ENCODE measurements at regions not wholly inside any gene's neighbourhood (a gene's known extent, or its start where the extent isn't known, plus 50 kb on each side); places are given as distances from the start of the nearest gene placed in this dataset.

- H3K4me3 ChIP-seq (ENCODE audit: low read depth, low read length) = no peak overlapping the region
- H3K9me3 ChIP-seq (ENCODE audit: control insufficient read depth, insufficient read depth, low read length) = no peaks in the 10 kb centered on the region
- 90% methylated on average over 6 of the region's 14 CpGs for WGBS (ENCODE audit: insufficient coverage)
- no peak overlapping the region for H3K27ac ChIP-seq (ENCODE audit: low read depth, low read length)
- peaks cover 3% of the 10 kb centered on the region for H3K27me3 ChIP-seq (ENCODE audit: control insufficient read depth, insufficient read depth, low read length)
- H3K4me1 ChIP-seq (ENCODE audit: control insufficient read depth, insufficient read depth, low read length) = peaks cover 9% of the 10 kb centered on the region
- DNase-seq (ENCODE audit: low read depth in 4 of 6, low spot score in 6 of 6) = peak in 1 of 6 donors; percentile 73
- no peaks in the 10 kb centered on the region for H3K36me3 ChIP-seq (ENCODE audit: control insufficient read depth, insufficient read depth, low read length)
Measured at GRCh38 chr20:48571949-48572847, 255.6 kb downstream of the PREX1 start.

DNA sequence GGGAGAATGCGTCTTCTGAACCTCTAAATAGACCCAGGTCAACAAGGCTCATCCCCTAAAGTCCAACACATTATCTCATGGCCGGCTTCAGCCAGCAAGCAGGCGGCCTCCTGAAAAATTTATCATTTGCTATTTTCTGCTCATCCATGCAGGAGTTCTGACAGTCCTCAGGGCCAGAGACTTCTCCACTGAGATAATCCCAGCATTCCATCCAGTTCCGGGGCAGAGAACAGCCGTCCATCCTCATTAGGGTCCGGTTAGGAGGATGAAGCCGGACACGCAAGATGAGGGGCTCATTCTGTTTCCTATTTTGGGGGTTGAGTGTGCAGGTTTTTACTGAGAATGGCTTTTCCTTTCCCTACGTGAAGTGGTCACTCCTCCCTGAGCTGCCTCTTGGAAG is 258.1 kb downstream of the PREX1 start:
- Histone ChIP-seq H3K27me3 (ENCODE audit: control insufficient read depth, insufficient read depth, low read length) (peaks cover 3% of the 10 kb centered on the region), H3K36me3 (ENCODE audit: control insufficient read depth, insufficient read depth, low read length) (no peaks in the 10 kb centered on the region), H3K4me3 (ENCODE audit: low read depth, low read length) (no peak overlapping the region), H3K9me3 (ENCODE audit: control insufficient read depth, insufficient read depth, low read length) (no peaks in the 10 kb centered on the region), H3K4me1 (ENCODE audit: control insufficient read depth, insufficient read depth, low read length) (peaks cover 9% of the 10 kb centered on the region), H3K27ac (ENCODE audit: low read depth, low read length) (no peak overlapping the region)
- WGBS (ENCODE audit: insufficient coverage) = 85% methylated on average over 4 of the region's 9 CpGs
- no peak for DNase-seq (ENCODE audit: low read depth in 4 of 6, low spot score in 6 of 6)

DNA sequence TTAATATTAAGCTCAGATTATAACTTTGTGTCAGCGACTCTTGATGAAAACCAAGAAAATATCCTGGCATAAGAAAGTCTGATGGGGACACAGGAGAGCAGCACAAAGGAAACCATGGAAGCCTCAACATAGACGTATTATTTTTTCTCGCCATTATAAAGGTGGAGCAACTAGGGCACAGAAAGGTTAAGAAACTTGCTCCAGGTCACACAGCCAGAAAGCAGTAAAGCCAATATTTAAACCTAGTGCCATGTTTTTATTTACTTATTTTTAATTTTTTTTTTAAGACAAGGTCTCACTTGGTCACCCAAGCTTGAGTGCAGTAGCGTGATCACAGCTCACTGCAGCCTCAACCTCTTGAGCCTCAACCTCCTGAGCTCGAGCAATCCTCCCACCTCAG is 259.3 kb downstream of the PREX1 start:
- H3K27ac ChIP-seq (ENCODE audit: low read depth, low read length) = no peak overlapping the region
- H3K27me3 ChIP-seq (ENCODE audit: control insufficient read depth, insufficient read depth, low read length) = peaks cover 3% of the 10 kb centered on the region
- H3K36me3 ChIP-seq (ENCODE audit: control insufficient read depth, insufficient read depth, low read length) = no peaks in the 10 kb centered on the region
- H3K4me1 ChIP-seq (ENCODE audit: control insufficient read depth, insufficient read depth, low read length) = peaks cover 4% of the 10 kb centered on the region
- H3K4me3 ChIP-seq (ENCODE audit: low read depth, low read length) = no peak overlapping the region
- DNase-seq (ENCODE audit: low read depth in 4 of 6, low spot score in 6 of 6) = no peak
- H3K9me3 ChIP-seq (ENCODE audit: control insufficient read depth, insufficient read depth, low read length) = no peaks in the 10 kb centered on the region
- WGBS (ENCODE audit: insufficient coverage) = 100% methylated on average over 2 of the region's 5 CpGs

GRCh38 chr20:48567145-48567544 is 260.7 kb downstream of the PREX1 start:
- H3K4me3 ChIP-seq (ENCODE audit: low read depth, low read length) = no peak overlapping the region
- 96% methylated on average over 5 of the region's 5 CpGs for WGBS (ENCODE audit: insufficient coverage)

GRCh38 chr20:48564982-48565539 is 262.7 kb downstream of the PREX1 start:
- no peaks in the 10 kb centered on the region for H3K36me3 ChIP-seq (ENCODE audit: control insufficient read depth, insufficient read depth, low read length)
- H3K27ac ChIP-seq (ENCODE audit: low read depth, low read length) = no peak overlapping the region
- no peaks in the 10 kb centered on the region for H3K9me3 ChIP-seq (ENCODE audit: control insufficient read depth, insufficient read depth, low read length)
- WGBS (ENCODE audit: insufficient coverage) = 90% methylated on average over 6 of the region's 8 CpGs
- H3K4me3 ChIP-seq (ENCODE audit: low read depth, low read length) = no peak overlapping the region
- H3K27me3 ChIP-seq (ENCODE audit: control insufficient read depth, insufficient read depth, low read length) = peaks cover 3% of the 10 kb centered on the region
- peaks cover 12% of the 10 kb centered on the region for H3K4me1 ChIP-seq (ENCODE audit: control insufficient read depth, insufficient read depth, low read length)
- DNase-seq (ENCODE audit: low read depth in 4 of 6, low spot score in 6 of 6) = no peak

More at GRCh38 chr20:48567145-48567544, 260.7 kb downstream of the PREX1 start:
- Histone ChIP-seq H3K27me3 (ENCODE audit: control insufficient read depth, insufficient read depth, low read length) (peaks cover 3% of the 10 kb centered on the region), H3K36me3 (ENCODE audit: control insufficient read depth, insufficient read depth, low read length) (no peaks in the 10 kb centered on the region), H3K9me3 (ENCODE audit: control insufficient read depth, insufficient read depth, low read length) (no peaks in the 10 kb centered on the region), H3K27ac (ENCODE audit: low read depth, low read length) (no peak overlapping the region), H3K4me1 (ENCODE audit: control insufficient read depth, insufficient read depth, low read length) (peaks cover 12% of the 10 kb centered on the region)
- no peak for DNase-seq (ENCODE audit: low read depth in 4 of 6, low spot score in 6 of 6)

DNA sequence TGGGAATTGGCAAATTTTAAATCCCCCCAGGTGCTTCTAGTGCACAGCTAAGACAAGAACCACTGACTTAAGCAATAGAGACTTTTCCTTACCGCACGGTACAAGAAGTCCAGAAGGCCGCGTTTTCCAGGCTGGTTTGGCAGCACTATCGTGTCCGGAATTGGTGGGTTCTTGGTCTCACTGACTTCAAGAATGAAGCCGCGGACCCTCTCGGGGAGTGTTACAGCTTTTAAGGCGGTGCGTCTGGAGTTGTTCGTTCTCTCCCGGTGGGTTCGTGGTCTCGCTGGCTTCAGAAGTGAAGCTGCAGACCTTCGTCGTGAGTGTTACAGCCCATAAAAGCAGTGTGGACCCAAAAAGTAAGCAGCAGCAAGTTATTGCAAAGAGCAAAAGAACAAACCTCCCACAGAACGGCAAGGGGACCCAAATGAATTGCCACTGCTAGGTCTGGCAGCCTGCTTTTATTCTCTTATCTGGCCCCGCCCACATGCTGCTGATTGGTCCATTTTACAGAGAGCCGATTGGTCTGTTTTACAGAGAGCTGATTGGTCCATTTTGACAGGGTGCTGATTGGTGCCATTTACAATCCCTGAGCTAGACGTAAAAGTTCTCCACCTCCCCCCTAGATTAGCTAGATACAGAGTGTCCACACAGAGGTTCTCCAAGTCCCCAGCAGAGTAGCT is 264.5 kb downstream of the PREX1 start:
- no peaks in the 10 kb centered on the region for H3K9me3 ChIP-seq (ENCODE audit: control insufficient read depth, insufficient read depth, low read length)
- H3K4me3 ChIP-seq (ENCODE audit: low read depth, low read length) = no peak overlapping the region
- H3K4me1 ChIP-seq (ENCODE audit: control insufficient read depth, insufficient read depth, low read length) = peaks cover 14% of the 10 kb centered on the region
- no peaks in the 10 kb centered on the region for H3K27me3 ChIP-seq (ENCODE audit: control insufficient read depth, insufficient read depth, low read length)
- WGBS (ENCODE audit: insufficient coverage) = 92% methylated on average over 14 of the region's 21 CpGs
- no peak overlapping the region for H3K27ac ChIP-seq (ENCODE audit: low read depth, low read length)
- DNase-seq (ENCODE audit: low read depth in 4 of 6, low spot score in 6 of 6) = no peak
- H3K36me3 ChIP-seq (ENCODE audit: control insufficient read depth, insufficient read depth, low read length) = no peaks in the 10 kb centered on the region

DNA sequence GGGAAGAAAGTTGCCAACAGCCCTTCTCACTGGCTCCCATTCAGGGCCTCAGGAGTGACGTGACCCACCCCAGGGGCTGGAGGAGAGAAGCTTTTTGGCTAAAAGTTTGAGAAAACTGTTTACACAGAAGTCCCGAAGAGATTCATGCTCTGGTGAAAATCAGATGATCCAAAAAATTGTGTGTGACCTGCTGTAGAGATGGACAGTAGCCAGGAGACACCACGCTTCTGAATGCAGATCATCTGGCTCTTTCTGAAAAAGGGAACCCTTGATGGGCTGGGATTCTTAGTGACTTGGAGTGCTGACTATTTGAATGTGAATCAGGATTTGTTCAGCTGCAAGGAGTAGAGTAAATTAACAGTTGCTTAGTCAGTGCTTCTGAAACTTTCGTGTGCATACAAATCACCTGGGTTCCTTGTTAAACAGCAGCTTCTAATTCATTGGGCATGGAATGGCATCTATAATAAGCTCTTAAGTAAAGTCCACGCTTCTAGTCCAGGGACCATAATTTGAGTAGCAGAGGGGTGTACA is 265.1 kb downstream of the PREX1 start:
- Histone ChIP-seq H3K4me3 (ENCODE audit: low read depth, low read length) (no peak overlapping the region), H3K27me3 (ENCODE audit: control insufficient read depth, insufficient read depth, low read length) (no peaks in the 10 kb centered on the region), H3K27ac (ENCODE audit: low read depth, low read length) (no peak overlapping the region), H3K4me1 (ENCODE audit: control insufficient read depth, insufficient read depth, low read length) (peaks cover 14% of the 10 kb centered on the region), H3K36me3 (ENCODE audit: control insufficient read depth, insufficient read depth, low read length) (no peaks in the 10 kb centered on the region), H3K9me3 (ENCODE audit: control insufficient read depth, insufficient read depth, low read length) (no peaks in the 10 kb centered on the region)
- 33% methylated on average over 3 of the region's 5 CpGs for WGBS (ENCODE audit: insufficient coverage)
- DNase-seq (ENCODE audit: low read depth in 4 of 6, low spot score in 6 of 6) = peak in 2 of 6 donors; percentile 61 to 68

DNA sequence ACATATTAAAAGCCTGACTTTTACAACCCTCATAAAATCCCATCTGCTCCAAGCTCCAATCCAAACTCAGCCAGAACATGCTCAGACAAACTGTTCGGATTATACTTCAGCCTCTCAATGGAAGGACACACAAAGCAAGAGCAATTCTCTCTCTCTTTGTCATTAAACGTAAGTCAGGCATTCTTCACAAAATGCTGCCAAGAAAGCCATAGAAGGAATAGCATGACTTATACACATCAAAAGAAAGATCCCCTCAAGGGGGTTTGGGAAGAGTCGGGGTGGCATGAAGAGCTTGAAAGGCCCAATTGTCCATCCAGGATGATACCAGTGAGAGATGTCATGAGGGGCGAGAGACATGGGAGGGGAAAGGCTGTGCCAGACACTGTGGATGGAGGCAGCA is 268.9 kb downstream of the PREX1 start:
- Histone ChIP-seq H3K4me1 (ENCODE audit: control insufficient read depth, insufficient read depth, low read length) (peaks cover 20% of the 10 kb centered on the region), H3K9me3 (ENCODE audit: control insufficient read depth, insufficient read depth, low read length) (no peaks in the 10 kb centered on the region), H3K36me3 (ENCODE audit: control insufficient read depth, insufficient read depth, low read length) (no peaks in the 10 kb centered on the region), H3K27ac (ENCODE audit: low read depth, low read length) (no peak overlapping the region), H3K27me3 (ENCODE audit: control insufficient read depth, insufficient read depth, low read length) (no peaks in the 10 kb centered on the region), H3K4me3 (ENCODE audit: low read depth, low read length) (no peak overlapping the region)
- 52% methylated on average over 3 of the region's 4 CpGs for WGBS (ENCODE audit: insufficient coverage)
- DNase-seq (ENCODE audit: low read depth in 4 of 6, low spot score in 6 of 6) = peak in 1 of 6 donors; percentile 18

DNA sequence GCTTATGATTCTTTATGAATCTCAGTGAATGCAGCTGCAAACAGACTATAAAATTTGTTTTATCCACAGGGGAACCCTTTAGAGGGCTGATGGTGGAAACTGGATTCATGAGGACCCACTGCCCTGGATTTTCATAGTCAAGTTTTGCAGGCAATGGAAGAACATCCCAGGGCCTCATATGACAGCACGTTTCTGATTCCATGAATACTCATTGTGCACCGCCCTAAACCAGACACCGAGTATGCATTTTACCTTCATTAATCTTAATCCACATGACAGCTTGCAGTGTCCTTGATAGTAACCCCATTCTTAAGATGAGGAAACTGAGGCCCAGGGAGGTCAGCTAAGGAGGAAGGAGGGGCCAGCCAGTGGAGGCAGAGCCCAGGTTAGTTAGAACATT is 270.4 kb downstream of the PREX1 start:
- H3K9me3 ChIP-seq (ENCODE audit: control insufficient read depth, insufficient read depth, low read length) = no peaks in the 10 kb centered on the region
- no peaks in the 10 kb centered on the region for H3K36me3 ChIP-seq (ENCODE audit: control insufficient read depth, insufficient read depth, low read length)
- no peak overlapping the region for H3K27ac ChIP-seq (ENCODE audit: low read depth, low read length)
- no peaks in the 10 kb centered on the region for H3K27me3 ChIP-seq (ENCODE audit: control insufficient read depth, insufficient read depth, low read length)
- H3K4me3 ChIP-seq (ENCODE audit: low read depth, low read length) = no peak overlapping the region
- H3K4me1 ChIP-seq (ENCODE audit: control insufficient read depth, insufficient read depth, low read length) = peaks cover 13% of the 10 kb centered on the region
- DNase-seq (ENCODE audit: low read depth in 4 of 6, low spot score in 6 of 6) = no peak
- WGBS (ENCODE audit: insufficient coverage) = no CpG with 5 or more reads among the region's 3 CpGs

Measured in spinal cord (tissue), 9 donors.